ENCODE measurements at regions not wholly inside any gene's neighbourhood (a gene's known extent, or its start where the extent isn't known, plus 50 kb on each side); places are given as distances from the start of the nearest gene placed in this dataset.

DNA sequence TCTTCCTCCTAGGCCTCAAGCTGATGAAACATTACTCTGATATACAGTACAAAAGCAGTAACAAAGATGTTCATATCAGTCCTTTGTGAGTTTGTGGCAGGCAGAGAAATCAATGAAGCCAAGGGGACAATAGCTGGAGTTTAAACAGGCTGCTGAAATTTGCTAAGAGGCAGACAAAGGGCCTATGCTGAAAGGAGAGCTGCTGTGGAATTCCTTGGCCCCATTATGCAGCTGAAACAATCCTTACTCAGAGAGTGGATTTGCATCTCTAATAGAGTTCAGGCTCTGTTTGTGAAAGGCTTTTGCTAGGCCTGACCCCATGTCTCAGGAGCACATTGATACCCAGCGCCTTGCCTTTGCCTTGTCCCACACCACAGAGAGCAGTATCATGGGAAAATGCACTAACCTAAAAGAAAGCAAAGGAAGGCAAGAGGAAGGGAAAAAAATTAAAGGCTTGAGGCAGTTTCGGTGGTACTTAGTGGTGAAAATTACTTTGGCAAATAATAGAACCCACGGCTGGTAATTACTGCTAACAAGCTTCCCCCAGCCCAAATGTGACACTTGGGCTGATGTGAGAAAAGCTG, 195.0 kb upstream of the EPHA3 start:
- TF ChIP-seq ZFP30 (CRISPR knock-in tag; IDR thresholded peaks at IDR 0.05) (no peak), TCF4 (CRISPR knock-in tag; IDR thresholded peaks at IDR 0.05; ENCODE audit: borderline replicate concordance) (no peak), BACH2 (CRISPR knock-in tag; IDR thresholded peaks at IDR 0.05; ENCODE audit: borderline replicate concordance) (no peak), ZFP3 (CRISPR knock-in tag; IDR thresholded peaks at IDR 0.05) (no peak), ESRRG (CRISPR knock-in tag; IDR thresholded peaks at IDR 0.05) (no peak), ARNTL (CRISPR knock-in tag; IDR thresholded peaks at IDR 0.05; ENCODE audit: borderline replicate concordance, low read depth) (no peak)

Measured in SK-N-SH treated with all-trans-retinoic acid at 6 μM for 48 hours (cell line).